ENCODE measurements at regions not wholly inside any gene's neighbourhood (a gene's known extent, or its start where the extent isn't known, plus 50 kb on each side); places are given as distances from the start of the nearest gene placed in this dataset.

- TF ChIP-seq, protein P1, sequence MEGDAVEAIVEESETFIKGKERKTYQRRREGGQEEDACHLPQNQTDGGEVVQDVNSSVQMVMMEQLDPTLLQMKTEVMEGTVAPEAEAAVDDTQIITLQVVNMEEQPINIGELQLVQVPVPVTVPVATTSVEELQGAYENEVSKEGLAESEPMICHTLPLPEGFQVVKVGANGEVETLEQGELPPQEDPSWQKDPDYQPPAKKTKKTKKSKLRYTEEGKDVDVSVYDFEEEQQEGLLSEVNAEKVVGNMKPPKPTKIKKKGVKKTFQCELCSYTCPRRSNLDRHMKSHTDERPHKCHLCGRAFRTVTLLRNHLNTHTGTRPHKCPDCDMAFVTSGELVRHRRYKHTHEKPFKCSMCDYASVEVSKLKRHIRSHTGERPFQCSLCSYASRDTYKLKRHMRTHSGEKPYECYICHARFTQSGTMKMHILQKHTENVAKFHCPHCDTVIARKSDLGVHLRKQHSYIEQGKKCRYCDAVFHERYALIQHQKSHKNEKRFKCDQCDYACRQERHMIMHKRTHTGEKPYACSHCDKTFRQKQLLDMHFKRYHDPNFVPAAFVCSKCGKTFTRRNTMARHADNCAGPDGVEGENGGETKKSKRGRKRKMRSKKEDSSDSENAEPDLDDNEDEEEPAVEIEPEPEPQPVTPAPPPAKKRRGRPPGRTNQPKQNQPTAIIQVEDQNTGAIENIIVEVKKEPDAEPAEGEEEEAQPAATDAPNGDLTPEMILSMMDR (IDR thresholded peaks at IDR 0.05; ENCODE audit: low read depth, low read length), result no peak
- no peak for DNase-seq (ENCODE audit: extremely low read depth, low read depth)
Observed at GRCh38 chr18:78727057-78727739, 252.4 kb upstream of the SALL3 start.

DNA sequence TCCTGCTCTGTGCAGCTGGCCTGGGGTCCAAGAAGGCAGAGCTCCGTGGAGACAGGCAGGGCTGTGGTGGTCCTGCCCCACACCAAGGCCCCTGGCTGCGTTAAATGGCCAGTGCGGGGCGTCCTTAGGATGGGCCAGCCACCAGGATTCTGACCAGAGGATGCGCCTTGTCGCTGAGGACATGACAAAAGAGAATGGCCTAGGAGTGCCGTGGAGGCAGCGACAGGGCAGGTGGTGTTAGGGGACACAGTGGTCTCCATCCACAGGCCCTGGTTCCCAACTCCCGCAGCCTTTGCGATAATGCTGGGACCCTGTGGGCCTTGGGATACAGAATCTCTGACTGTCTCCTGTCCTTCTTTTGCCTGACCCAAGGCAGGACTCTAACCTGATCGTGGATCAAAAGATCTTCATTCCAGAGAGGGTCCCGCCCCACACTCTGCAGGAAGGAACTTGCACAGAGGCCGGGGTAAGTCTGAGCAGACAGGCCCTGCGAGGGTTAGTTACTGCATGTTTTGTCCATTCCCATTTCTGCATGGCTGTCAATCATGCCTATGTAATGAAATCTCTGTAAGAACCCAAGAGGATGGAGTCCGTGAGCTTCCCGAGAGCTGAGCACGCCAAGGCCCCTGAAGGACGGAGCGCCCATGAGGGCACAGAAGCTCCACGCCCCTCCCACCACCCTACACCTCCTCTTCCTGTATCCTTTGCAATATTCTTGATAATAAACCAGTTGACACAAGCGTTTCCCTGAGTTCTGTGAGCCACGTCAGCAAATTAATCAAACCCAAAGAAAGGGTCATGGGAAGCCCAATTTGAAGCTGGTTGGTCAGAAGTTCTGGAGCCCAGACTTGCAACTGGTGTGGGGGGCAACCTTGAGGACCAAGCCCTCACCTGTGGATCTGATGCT is 251.5 kb upstream of the SALL3 start:
- DNase-seq (ENCODE audit: extremely low read depth, low read depth), result no peak
- TF ChIP-seq, protein P1 (IDR thresholded peaks at IDR 0.05; ENCODE audit: low read depth, low read length), result no peak

DNA sequence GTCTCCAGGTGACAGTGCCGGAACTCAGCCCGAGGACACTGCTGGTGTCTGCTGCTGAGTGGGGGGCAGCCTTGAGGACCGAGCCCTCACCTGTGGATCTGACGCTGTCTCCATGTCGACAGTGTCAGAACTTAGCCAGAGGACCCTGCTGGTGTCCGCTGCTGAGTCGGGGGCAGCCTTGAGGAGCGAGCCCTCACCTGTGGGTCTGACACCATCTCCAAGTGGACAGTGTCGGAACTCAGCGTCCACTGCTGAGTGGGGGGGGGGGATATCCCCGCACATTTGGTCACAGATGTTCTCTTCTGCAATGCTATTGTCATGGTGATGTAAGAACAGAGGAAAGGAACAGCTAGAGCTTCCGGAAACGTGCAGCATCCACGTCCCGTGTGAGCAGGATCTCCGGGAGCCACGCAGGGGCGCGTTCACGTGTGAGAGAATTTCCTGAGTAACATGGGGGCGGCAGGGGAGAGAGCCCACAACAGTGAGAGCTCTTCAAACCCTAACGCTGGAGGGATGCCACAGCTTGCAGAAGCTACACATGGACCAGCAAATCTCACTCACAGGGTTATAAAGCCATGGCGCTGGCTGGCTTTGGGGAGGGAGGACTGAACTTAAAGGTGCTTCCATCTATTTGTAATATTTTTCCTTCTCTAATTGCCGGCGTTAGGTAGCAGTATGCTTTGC is 250.7 kb upstream of the SALL3 start:
- TF ChIP-seq, protein P1 (IDR thresholded peaks at IDR 0.05; ENCODE audit: low read depth, low read length), result no peak
- no peak for DNase-seq (ENCODE audit: extremely low read depth, low read depth)

DNA sequence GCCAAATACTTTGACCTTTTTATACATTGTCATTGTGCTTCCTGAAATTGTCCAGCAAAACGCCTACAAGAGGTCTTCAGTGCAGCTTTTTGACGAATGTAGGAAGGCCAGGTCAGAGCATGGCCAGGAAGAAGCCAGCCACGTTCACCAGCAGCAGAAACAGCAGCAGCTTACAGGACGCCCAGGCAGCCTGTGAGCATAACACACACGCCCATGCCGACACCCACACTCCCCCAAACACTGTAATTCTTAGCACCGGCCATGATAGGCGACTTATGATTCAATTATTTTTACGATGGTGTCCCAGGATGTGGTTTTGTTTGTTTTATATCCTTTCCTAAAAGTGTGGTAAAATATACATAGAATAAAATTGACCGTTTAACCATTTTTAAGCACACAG is 249.1 kb upstream of the SALL3 start:
- TF ChIP-seq, protein P1 (IDR thresholded peaks at IDR 0.05; ENCODE audit: low read depth, low read length), result no peak
- no peak for DNase-seq (ENCODE audit: extremely low read depth, low read depth)

- TF ChIP-seq, protein P1 (IDR thresholded peaks at IDR 0.05; ENCODE audit: low read depth, low read length), result no peak
Observed at GRCh38 chr18:78731016-78731397, 248.6 kb upstream of the SALL3 start.

GRCh38 chr18:78731398-78732032 is 248.1 kb upstream of the SALL3 start:
- TF ChIP-seq, protein P1 (IDR thresholded peaks at IDR 0.05; ENCODE audit: low read depth, low read length), result no peak

More at GRCh38 chr18:78731016-78731397, 248.6 kb upstream of the SALL3 start:
- no peak for DNase-seq (ENCODE audit: extremely low read depth, low read depth)

More at GRCh38 chr18:78731398-78732032, 248.1 kb upstream of the SALL3 start:
- no peak for DNase-seq (ENCODE audit: extremely low read depth, low read depth)

Measured in AG09319 (cell line).